GM10266 (cell line): ENCODE measurements at regions not wholly inside any gene's neighbourhood (a gene's known extent, or its start where the extent isn't known, plus 50 kb on each side); places are given as distances from the start of the nearest gene placed in this dataset.

ENCODE experiments used
- DNase-seq: peaks from one replicate; pipeline ENCODE4 v3.0.0; 2012; ENCODE audit errors: extremely low spot score
- TF ChIP-seq, protein P1 (sequence below): IDR thresholded peaks from 2 replicates; pipeline ENCODE4 v1.5.1; 2012; ENCODE audit warnings: mild to moderate bottlenecking, low read depth; ENCODE audit not compliant: control insufficient read depth, insufficient read depth; ENCODE audit errors: missing control alignments

DNA sequence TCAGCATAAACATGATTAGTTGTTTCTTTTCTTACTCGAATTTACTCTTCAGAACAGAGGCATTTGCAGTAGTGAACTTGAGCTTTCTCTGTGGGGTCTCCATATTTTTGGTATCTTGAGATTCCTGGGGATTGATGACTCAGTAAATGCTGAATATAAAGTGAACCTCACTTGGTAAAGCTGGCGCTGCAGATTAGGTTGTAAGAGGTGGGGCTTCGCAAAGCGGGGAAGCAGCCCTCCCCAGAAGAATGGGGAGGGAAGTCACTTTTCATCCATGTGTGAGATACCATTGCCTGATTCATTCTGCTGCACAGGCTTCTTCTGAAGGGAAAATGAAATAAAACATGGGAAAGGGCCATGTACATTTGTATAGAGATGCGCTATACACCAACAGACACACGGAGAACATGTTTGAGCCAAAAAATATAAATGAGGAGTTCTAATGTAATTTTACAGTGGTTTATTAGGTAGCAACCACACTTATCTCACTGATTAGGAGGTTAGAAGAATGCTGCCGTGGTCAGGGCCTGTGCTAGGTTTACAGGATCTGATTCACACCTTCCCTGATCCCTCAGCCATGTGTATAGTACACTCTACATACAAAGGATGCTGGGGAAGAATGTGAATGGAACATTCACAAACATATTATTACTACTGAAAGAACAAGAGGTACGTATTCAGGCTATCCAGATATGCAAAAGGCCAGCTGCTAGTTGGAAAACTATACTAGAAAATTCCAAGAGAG is 63.5 kb downstream of the DNTTIP2 start:
- TF ChIP-seq, protein P1, sequence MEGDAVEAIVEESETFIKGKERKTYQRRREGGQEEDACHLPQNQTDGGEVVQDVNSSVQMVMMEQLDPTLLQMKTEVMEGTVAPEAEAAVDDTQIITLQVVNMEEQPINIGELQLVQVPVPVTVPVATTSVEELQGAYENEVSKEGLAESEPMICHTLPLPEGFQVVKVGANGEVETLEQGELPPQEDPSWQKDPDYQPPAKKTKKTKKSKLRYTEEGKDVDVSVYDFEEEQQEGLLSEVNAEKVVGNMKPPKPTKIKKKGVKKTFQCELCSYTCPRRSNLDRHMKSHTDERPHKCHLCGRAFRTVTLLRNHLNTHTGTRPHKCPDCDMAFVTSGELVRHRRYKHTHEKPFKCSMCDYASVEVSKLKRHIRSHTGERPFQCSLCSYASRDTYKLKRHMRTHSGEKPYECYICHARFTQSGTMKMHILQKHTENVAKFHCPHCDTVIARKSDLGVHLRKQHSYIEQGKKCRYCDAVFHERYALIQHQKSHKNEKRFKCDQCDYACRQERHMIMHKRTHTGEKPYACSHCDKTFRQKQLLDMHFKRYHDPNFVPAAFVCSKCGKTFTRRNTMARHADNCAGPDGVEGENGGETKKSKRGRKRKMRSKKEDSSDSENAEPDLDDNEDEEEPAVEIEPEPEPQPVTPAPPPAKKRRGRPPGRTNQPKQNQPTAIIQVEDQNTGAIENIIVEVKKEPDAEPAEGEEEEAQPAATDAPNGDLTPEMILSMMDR: no peak
- no peak for DNase-seq

GRCh38 chr1:93814795-93815340 is 64.1 kb downstream of the DNTTIP2 start:
- TF ChIP-seq, protein P1: no peak
- no peak for DNase-seq

- DNase-seq: peak; percentile 60
- TF ChIP-seq, protein P1: peak; percentile 96
Observed at GRCh38 chr1:93814059-93814794, 64.8 kb downstream of the DNTTIP2 start.

GRCh38 chr1:93813076-93813475 is 65.9 kb downstream of the DNTTIP2 start:
- TF ChIP-seq, protein P1: no peak
- no peak for DNase-seq

GRCh38 chr1:93811326-93812065 is 67.5 kb downstream of the DNTTIP2 start:
- TF ChIP-seq, protein P1: no peak

GRCh38 chr1:93810316-93810715 is 68.7 kb downstream of the DNTTIP2 start:
- TF ChIP-seq, protein P1: no peak

More at GRCh38 chr1:93811326-93812065, 67.5 kb downstream of the DNTTIP2 start:
- DNase-seq: no peak

More at GRCh38 chr1:93810316-93810715, 68.7 kb downstream of the DNTTIP2 start:
- DNase-seq: no peak
